ENCODE measurements at regions not wholly inside any gene's neighbourhood (a gene's known extent, or its start where the extent isn't known, plus 50 kb on each side); places are given as distances from the start of the nearest gene placed in this dataset.

- TF ChIP-seq CTCF (IDR thresholded peaks at IDR 0.05; ENCODE audit: control extremely low read depth, extremely low read depth, low read depth, missing control alignments), result no peak
- ChIA-PET CTCF (no interaction called here), POLR2A (no interaction called here)
- DNase-seq (ENCODE audit: extremely low spot score), result no peak
These were observed 109.6 kb upstream of the ABI3BP start for GRCh38 chr3:101102678-101103296.

GRCh38 chr3:101100361-101101009, 107.3 kb upstream of the ABI3BP start:
- TF ChIP-seq CTCF (IDR thresholded peaks at IDR 0.05; ENCODE audit: control extremely low read depth, extremely low read depth, low read depth, missing control alignments), result no peak
- DNase-seq (ENCODE audit: extremely low spot score), result no peak
- POLR2A ChIA-PET, result no interaction called here
- CTCF ChIA-PET, result interaction anchor here (1.2 kb wide), 1 partner anchor 282 kb away, joined by 3 read pairs; no protein-coding TSS in a partner anchor

GRCh38 chr3:101099791-101100190, 106.6 kb upstream of the ABI3BP start:
- DNase-seq (ENCODE audit: extremely low spot score), result no peak
- ChIA-PET CTCF (no interaction called here), POLR2A (no interaction called here)
- no peak for TF ChIP-seq CTCF (IDR thresholded peaks at IDR 0.05; ENCODE audit: control extremely low read depth, extremely low read depth, low read depth, missing control alignments)

DNA sequence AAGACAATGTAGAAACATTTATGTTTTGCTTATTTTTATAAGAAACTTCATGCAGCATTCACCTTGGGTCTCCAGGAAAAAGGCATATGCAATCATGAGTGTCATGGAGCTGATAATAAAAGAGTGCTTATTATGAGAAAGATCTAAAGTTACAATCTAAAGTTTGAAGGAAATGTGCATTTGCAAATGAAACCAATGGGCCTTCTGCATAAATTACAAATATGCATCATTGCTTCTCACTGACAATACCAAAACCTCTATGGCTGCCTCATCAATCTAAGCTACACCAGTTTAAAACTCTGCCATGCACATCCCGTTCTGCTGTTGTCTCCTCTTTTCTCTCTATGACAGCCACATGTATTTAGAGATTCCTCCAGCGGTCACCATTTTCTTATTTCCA, 103.2 kb upstream of the ABI3BP start:
- no peak for DNase-seq (ENCODE audit: extremely low spot score)
- TF ChIP-seq CTCF (IDR thresholded peaks at IDR 0.05; ENCODE audit: control extremely low read depth, extremely low read depth, low read depth, missing control alignments), result no peak
- POLR2A ChIA-PET, result no interaction called here
- CTCF ChIA-PET, result interaction anchor here (1.5 kb wide), 1 partner anchor 9 kb away, joined by 3 read pairs; no protein-coding TSS in a partner anchor

- ChIA-PET CTCF (no interaction called here), POLR2A (no interaction called here)
- no peak for TF ChIP-seq CTCF (IDR thresholded peaks at IDR 0.05; ENCODE audit: control extremely low read depth, extremely low read depth, low read depth, missing control alignments)
- DNase-seq (ENCODE audit: extremely low spot score), result no peak
These were observed 102.6 kb upstream of the ABI3BP start for GRCh38 chr3:101095693-101096430.

DNA sequence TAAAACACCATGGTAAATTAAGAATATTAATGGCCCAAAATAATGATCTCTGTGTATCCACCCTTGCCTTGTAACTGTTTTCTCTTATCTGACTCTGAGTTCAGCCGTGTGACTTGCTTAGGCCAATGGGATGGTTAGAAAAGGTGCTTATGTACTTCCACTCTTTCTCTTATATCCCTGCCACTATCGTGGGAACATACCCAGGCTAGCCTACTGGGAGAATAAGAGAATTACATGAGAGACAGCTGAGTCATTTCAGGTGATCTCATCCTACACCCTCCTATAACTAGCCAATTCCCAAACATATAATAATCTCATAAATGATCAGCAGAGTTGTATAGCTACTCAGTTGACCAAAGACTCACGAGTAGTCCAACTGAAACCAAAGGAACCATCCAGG, 98.3 kb upstream of the ABI3BP start:
- ChIA-PET POLR2A (no interaction called here), CTCF (no interaction called here)

More for the DNA sequence above, 98.3 kb upstream of the ABI3BP start:
- no peak for TF ChIP-seq CTCF (IDR thresholded peaks at IDR 0.05; ENCODE audit: control extremely low read depth, extremely low read depth, low read depth, missing control alignments)
- no peak for DNase-seq (ENCODE audit: extremely low spot score)
